Left lung (tissue), 4 donors: ENCODE measurements at regions not wholly inside any gene's neighbourhood (a gene's known extent, or its start where the extent isn't known, plus 50 kb on each side); places are given as distances from the start of the nearest gene placed in this dataset.

Experiments
- ATAC-seq: fragments of 200-7000 bp; cut with Tn5 transposase; one replicate; pipeline ENCODE4 v1.9.1; 2020; ENCODE audit warnings: moderate library complexity
- DNase-seq, 4 donors: peaks; one replicate each; pipeline ENCODE4 v3.0.0-alpha.2; 2013 to 2020
- H3K27ac ChIP-seq, 2 donors: fragments of 200-600 bp; sonication (generic) in 1 of 2; one replicate each; pipeline versions ENCODE4 v1.5.0 to v1.8.0; 2020 to 2021
- H3K27me3 ChIP-seq, 2 donors: fragments of 200-600 bp; sonication (generic) in 1 of 2; one replicate each; pipeline versions ENCODE4 v1.5.0 to v1.8.0; 2020 to 2021
- H3K36me3 ChIP-seq, 2 donors: fragments of 200-600 bp; sonication (generic) in 1 of 2; one replicate each; pipeline versions ENCODE4 v1.5.0 to v1.8.0; 2020 to 2021
- H3K4me1 ChIP-seq, 2 donors: fragments of 200-600 bp; one replicate each; pipeline ENCODE4 v1.8.0; 2021
- H3K4me3 ChIP-seq, 2 donors: fragments of 200-600 bp; sonication (generic) in 1 of 2; one replicate each; pipeline versions ENCODE4 v1.5.0 to v1.8.0; 2020 to 2021; ENCODE audit warnings: mild to moderate bottlenecking in 1 of 2
- H3K9me3 ChIP-seq, 2 donors: fragments of 200-600 bp; sonication (generic) in 1 of 2; one replicate each; pipeline versions ENCODE4 v1.5.0 to v1.8.0; 2020 to 2021
- CTCF ChIP-seq, 2 donors: fragments of 200-600 bp; sonication (generic) in 1 of 2; IDR thresholded peaks; one replicate each; pipeline versions ENCODE4 v1.5.0 to v1.8.0; 2021; ENCODE audit warnings: antibody characterized with exemption in 2 of 2
- intact Hi-C, 2 donors: fragments of 100-400 bp; cut with DNase I; formaldehyde crosslinking; loops; one replicate each; pipeline versions ENCODE4 v1.11.2 to v1.14.2; 2022
- donor health status: DM: no; HTN: yes; CAD: no.
- donor health status: DM: no; HTN: no; CAD: no.

GRCh38 chr12:94731733-94732360 is 81.5 kb upstream of the TMCC3 start:
- no peak for ATAC-seq
- TF ChIP-seq CTCF (IDR thresholded peaks at IDR 0.05), result no peak
- Histone ChIP-seq H3K27me3 (no peaks in the 10 kb centered on the region), H3K27ac (no peak overlapping the region), H3K4me1 (no peaks in the 10 kb centered on the region), H3K4me3 (no peak overlapping the region), H3K36me3 (no peaks in the 10 kb centered on the region), H3K9me3 (no peaks in the 10 kb centered on the region)
- DNase-seq, result no peak
- intact Hi-C loops, result no loop called here

GRCh38 chr12:94730847-94731246 is 80.5 kb upstream of the TMCC3 start:
- intact Hi-C loops, result no loop called here
- Histone ChIP-seq H3K9me3 (no peaks in the 10 kb centered on the region), H3K27me3 (no peaks in the 10 kb centered on the region), H3K27ac (no peak overlapping the region), H3K4me1 (no peaks in the 10 kb centered on the region), H3K4me3 (no peak overlapping the region), H3K36me3 (no peaks in the 10 kb centered on the region)
- no peak for TF ChIP-seq CTCF (IDR thresholded peaks at IDR 0.05)
- ATAC-seq (no peak), DNase-seq (no peak)

- intact Hi-C loops, result no loop called here
- no peaks in the 10 kb centered on the region for H3K4me1 ChIP-seq
- no peak for TF ChIP-seq CTCF (IDR thresholded peaks at IDR 0.05)
- H3K9me3 ChIP-seq, result no peaks in the 10 kb centered on the region
- H3K36me3 ChIP-seq, result no peaks in the 10 kb centered on the region
- DNase-seq (no peak), ATAC-seq (no peak)
- H3K27ac ChIP-seq, result no peak overlapping the region
- no peaks in the 10 kb centered on the region for H3K27me3 ChIP-seq
- no peak overlapping the region for H3K4me3 ChIP-seq
Measured at GRCh38 chr12:94726236-94726835, 76.0 kb upstream of the TMCC3 start.

GRCh38 chr12:94725375-94726168 is 75.2 kb upstream of the TMCC3 start:
- ATAC-seq, result peak; percentile 62
- intact Hi-C loops, result no loop called here
- no peak overlapping the region for H3K4me3 ChIP-seq
- no peaks in the 10 kb centered on the region for H3K4me1 ChIP-seq
- H3K27me3 ChIP-seq, result no peaks in the 10 kb centered on the region
- H3K36me3 ChIP-seq, result no peaks in the 10 kb centered on the region
- peak; percentile 15 to 23 for TF ChIP-seq CTCF (IDR thresholded peaks at IDR 0.05)
- no peaks in the 10 kb centered on the region for H3K9me3 ChIP-seq
- H3K27ac ChIP-seq, result no peak overlapping the region
- DNase-seq, result no peak

GRCh38 chr12:94722664-94723063 is 72.3 kb upstream of the TMCC3 start:
- H3K27me3 ChIP-seq, result no peaks in the 10 kb centered on the region
- intact Hi-C loops, result no loop called here
- no peaks in the 10 kb centered on the region for H3K4me1 ChIP-seq
- H3K4me3 ChIP-seq, result no peak overlapping the region
- no peak overlapping the region for H3K27ac ChIP-seq
- no peaks in the 10 kb centered on the region for H3K9me3 ChIP-seq
- no peak for TF ChIP-seq CTCF (IDR thresholded peaks at IDR 0.05)
- DNase-seq (no peak), ATAC-seq (no peak)
- no peaks in the 10 kb centered on the region for H3K36me3 ChIP-seq
